GM10266 (cell line): ENCODE measurements at regions not wholly inside any gene's neighbourhood (a gene's known extent, or its start where the extent isn't known, plus 50 kb on each side); places are given as distances from the start of the nearest gene placed in this dataset.

Experiments used
- DNase-seq: peaks from one replicate; pipeline ENCODE4 v3.0.0; 2012; ENCODE audit errors: extremely low spot score
- CTCF ChIP-seq: IDR thresholded peaks from 2 replicates; pipeline ENCODE4 v1.5.1; 2012; ENCODE audit warnings: mild to moderate bottlenecking, low read depth; ENCODE audit not compliant: control insufficient read depth, insufficient read depth; ENCODE audit errors: missing control alignments

DNA sequence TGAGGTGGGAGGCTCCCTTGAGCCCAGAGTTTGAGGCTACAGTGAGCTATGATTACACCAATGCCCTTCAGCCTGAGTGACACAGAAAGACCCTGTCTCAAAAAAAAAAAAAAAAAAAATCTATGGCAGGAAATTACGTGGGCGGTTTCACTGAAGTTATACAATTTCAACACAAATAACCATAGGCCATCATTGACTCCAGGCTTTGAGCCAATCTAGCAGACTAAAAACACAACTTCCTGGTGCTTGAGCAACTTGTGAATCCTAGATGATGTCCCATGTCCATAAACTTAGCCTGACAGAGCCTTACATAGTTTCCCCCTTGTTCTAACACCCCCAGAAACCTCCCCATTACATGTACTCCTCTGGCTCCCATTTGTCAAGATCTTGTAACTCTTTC is 131.8 kb downstream of the QRSL1 start:
- TF ChIP-seq CTCF, result no peak
- no peak for DNase-seq

DNA sequence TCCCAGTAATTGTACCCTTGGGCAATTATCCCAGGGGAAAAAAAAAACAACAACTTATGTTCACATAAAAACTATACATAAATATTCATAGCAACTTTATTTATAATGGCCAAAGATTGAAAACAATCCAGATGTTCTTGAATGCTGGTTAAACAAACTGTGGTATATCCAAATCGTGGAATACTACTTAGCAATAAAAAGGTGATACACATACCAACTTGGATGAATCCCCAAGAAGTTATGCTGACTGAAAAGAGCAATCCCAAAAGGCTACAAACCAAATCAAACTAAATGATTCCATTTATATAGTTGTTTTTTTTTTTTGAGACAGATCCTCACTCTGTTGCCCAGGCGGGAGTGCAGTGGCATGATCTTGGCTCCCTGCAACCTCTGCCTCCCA is 129.7 kb downstream of the QRSL1 start:
- DNase-seq, result no peak
- no peak for TF ChIP-seq CTCF

- TF ChIP-seq CTCF, result no peak
- DNase-seq, result no peak
Measured at GRCh38 chr6:106757722-106758467, 128.5 kb downstream of the QRSL1 start.

GRCh38 chr6:106757267-106757666 is 127.9 kb downstream of the QRSL1 start:
- DNase-seq, result no peak
- no peak for TF ChIP-seq CTCF

DNA sequence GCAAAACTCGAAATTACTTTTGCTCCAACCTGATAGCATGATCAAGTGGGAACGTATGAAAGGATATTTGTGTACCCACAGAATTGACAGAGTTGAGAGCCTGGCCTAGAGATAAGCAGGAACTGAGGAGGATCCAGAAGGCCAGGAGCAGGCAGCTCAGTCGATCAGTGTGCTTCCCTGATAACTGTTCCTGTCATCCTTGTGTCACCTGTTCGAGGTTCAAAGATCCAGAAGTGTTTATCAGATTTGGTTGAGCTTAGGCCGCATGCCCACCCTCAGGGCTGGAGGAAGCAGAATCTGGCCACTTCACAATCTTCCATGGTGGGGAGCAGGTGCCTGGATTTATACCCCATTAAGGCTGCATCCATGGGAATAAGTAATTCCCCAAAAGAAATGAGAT is 124.8 kb downstream of the QRSL1 start:
- TF ChIP-seq CTCF, result no peak
- no peak for DNase-seq

GRCh38 chr6:106752641-106753040 is 123.3 kb downstream of the QRSL1 start:
- no peak for TF ChIP-seq CTCF
- no peak for DNase-seq

GRCh38 chr6:106751501-106752252 is 122.3 kb downstream of the QRSL1 start:
- no peak for DNase-seq
- TF ChIP-seq CTCF, result no peak
